SK-N-SH treated with all-trans-retinoic acid at 6 μM for 48 hours (cell line): ENCODE measurements at regions not wholly inside any gene's neighbourhood (a gene's known extent, or its start where the extent isn't known, plus 50 kb on each side); places are given as distances from the start of the nearest gene placed in this dataset.

Experiments used
- ATAC-seq: fragments of 200-7000 bp; cut with Tn5 transposase; 3 replicates; pipeline ENCODE4 v1.9.1; 2020; ENCODE audit warnings: mild to moderate bottlenecking, moderate library complexity
- ARNTL ChIP-seq: fragments of 450-650 bp; formaldehyde crosslinking; IDR thresholded peaks from 2 replicates; pipeline ENCODE4 v1.5.0; 2020; ENCODE audit warnings: low read depth, mild to moderate bottlenecking, moderate library complexity, borderline replicate concordance
- BACH2 ChIP-seq: fragments of 250-450 bp; sonication (Bioruptor Pico); IDR thresholded peaks from 2 replicates; pipeline ENCODE4 v1.9.0; 2021; ENCODE audit warnings: mild to moderate bottlenecking, borderline replicate concordance
- ESRRG ChIP-seq: fragments of 250-450 bp; sonication (Bioruptor Pico); IDR thresholded peaks from 2 replicates; pipeline ENCODE4 v1.6.1; 2021; ENCODE audit warnings: mild to moderate bottlenecking
- GLIS3 ChIP-seq: fragments of 250-450 bp; sonication (Bioruptor Pico); IDR thresholded peaks from 2 replicates; pipeline ENCODE4 v1.5.0; 2020; ENCODE audit warnings: mild to moderate bottlenecking, moderate library complexity
- OSR1 ChIP-seq: fragments of 250-450 bp; sonication (Bioruptor Pico); IDR thresholded peaks from 2 replicates; pipeline ENCODE4 v1.8.0; 2022; ENCODE audit warnings: moderate library complexity, mild to moderate bottlenecking, inconsistent platforms
- PPARA ChIP-seq: fragments of 250-450 bp; sonication (Bioruptor Pico); IDR thresholded peaks from 2 replicates; pipeline ENCODE4 v1.5.0; 2020; ENCODE audit warnings: mild to moderate bottlenecking, borderline replicate concordance
- RARB ChIP-seq: fragments of 250-450 bp; sonication (Bioruptor Pico); IDR thresholded peaks from 2 replicates; pipeline ENCODE4 v1.8.0; 2021; ENCODE audit warnings: mild to moderate bottlenecking, moderate library complexity
- SNAI2 ChIP-seq: fragments of 250-450 bp; sonication (Bioruptor Pico); IDR thresholded peaks from 2 replicates; pipeline ENCODE4 v1.5.0; 2020; ENCODE audit warnings: mild to moderate bottlenecking, moderate library complexity
- TCF4 ChIP-seq: fragments of 250-450 bp; sonication (Bioruptor Pico); IDR thresholded peaks from 2 replicates; pipeline ENCODE4 v1.8.0; 2021; ENCODE audit warnings: mild to moderate bottlenecking, moderate library complexity, borderline replicate concordance
- TOX ChIP-seq: fragments of 250-450 bp; sonication (Bioruptor Pico); IDR thresholded peaks from 2 replicates; pipeline ENCODE4 v1.8.0; 2021; ENCODE audit warnings: mild to moderate bottlenecking, moderate library complexity, borderline replicate concordance
- ZC3H10 ChIP-seq: fragments of 250-450 bp; sonication (Bioruptor Pico); IDR thresholded peaks from 2 replicates; pipeline ENCODE4 v1.5.1; 2021; ENCODE audit warnings: mild to moderate bottlenecking, moderate library complexity
- ZFP3 ChIP-seq: fragments of 250-450 bp; sonication (Bioruptor Pico); IDR thresholded peaks from 2 replicates; pipeline ENCODE4 v1.5.0; 2020; ENCODE audit warnings: mild to moderate bottlenecking, moderate library complexity
- ZFP30 ChIP-seq: fragments of 450-650 bp; formaldehyde crosslinking; IDR thresholded peaks from 2 replicates; pipeline ENCODE4 v1.5.0; 2022; ENCODE audit warnings: mild to moderate bottlenecking, moderate library complexity
- ZNF565 ChIP-seq: fragments of 450-650 bp; formaldehyde crosslinking; conservative IDR thresholded peaks from 2 replicates; pipeline ENCODE4 v1.5.0; 2020; ENCODE audit warnings: low read depth, mild to moderate bottlenecking, moderate library complexity
- ZNF70 ChIP-seq: fragments of 450-650 bp; formaldehyde crosslinking; IDR thresholded peaks from 2 replicates; pipeline ENCODE4 v1.5.0; 2020; ENCODE audit warnings: mild to moderate bottlenecking, moderate library complexity
- ZNF8 ChIP-seq: fragments of 450-650 bp; formaldehyde crosslinking; IDR thresholded peaks from 2 replicates; pipeline ENCODE4 v1.5.0; 2020; ENCODE audit warnings: mild to moderate bottlenecking, moderate library complexity
- TF ChIP-seq, protein P1 (sequence below): fragments of 250-450 bp; sonication (Bioruptor Pico); IDR thresholded peaks from 2 replicates; pipeline ENCODE4 v1.5.1; 2020; ENCODE audit warnings: low read depth, mild to moderate bottlenecking, moderate library complexity
- TF ChIP-seq, protein P2 (sequence below): fragments of 250-450 bp; sonication (Bioruptor Pico); IDR thresholded peaks from 2 replicates; pipeline ENCODE4 v1.5.0; 2020; ENCODE audit warnings: mild to moderate bottlenecking, moderate library complexity
- TF ChIP-seq, protein P3 (sequence below): fragments of 250-450 bp; sonication (Bioruptor Pico); IDR thresholded peaks from 2 replicates; pipeline ENCODE4 v1.8.0; 2020; ENCODE audit warnings: mild to moderate bottlenecking, moderate library complexity, borderline replicate concordance
- TF ChIP-seq, protein P4 (sequence below): fragments of 250-450 bp; sonication (Bioruptor Pico); IDR thresholded peaks from 2 replicates; pipeline ENCODE4 v1.5.1; 2021; ENCODE audit warnings: mild to moderate bottlenecking, moderate library complexity
- TF ChIP-seq, protein P5 (sequence below): fragments of 250-450 bp; sonication (Bioruptor Pico); IDR thresholded peaks from 2 replicates; pipeline ENCODE4 v1.8.0; 2021; ENCODE audit warnings: low read depth, mild to moderate bottlenecking, moderate library complexity, borderline replicate concordance

DNA sequence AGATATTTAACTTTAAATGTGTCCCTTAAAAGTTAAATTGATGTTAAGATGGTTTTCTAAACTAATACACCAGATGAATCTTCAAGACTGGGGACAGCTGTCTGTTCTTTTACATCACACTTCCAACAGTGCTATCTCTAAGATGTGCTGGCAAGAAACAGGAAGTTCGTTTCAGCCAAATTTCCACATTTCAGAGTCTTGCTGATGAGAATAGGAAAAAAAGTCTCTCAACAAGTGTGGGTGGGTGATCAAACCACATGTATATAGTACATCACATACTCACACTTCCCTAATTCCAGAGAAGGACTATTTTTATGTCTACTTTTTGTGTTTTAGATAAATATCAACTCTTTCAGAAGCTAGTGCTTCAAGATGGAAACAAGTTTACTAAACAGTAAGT, 1712.8 kb upstream of the TMEFF2 start:
- no peak for TF ChIP-seq ZNF8 (CRISPR knock-in tag)
- TF ChIP-seq RARB (CRISPR knock-in tag): no peak
- TF ChIP-seq, protein P1, sequence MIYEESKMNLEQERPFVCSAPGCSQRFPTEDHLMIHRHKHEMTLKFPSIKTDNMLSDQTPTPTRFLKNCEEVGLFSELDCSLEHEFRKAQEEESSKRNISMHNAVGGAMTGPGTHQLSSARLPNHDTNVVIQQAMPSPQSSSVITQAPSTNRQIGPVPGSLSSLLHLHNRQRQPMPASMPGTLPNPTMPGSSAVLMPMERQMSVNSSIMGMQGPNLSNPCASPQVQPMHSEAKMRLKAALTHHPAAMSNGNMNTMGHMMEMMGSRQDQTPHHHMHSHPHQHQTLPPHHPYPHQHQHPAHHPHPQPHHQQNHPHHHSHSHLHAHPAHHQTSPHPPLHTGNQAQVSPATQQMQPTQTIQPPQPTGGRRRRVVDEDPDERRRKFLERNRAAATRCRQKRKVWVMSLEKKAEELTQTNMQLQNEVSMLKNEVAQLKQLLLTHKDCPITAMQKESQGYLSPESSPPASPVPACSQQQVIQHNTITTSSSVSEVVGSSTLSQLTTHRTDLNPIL (CRISPR knock-in tag): no peak
- TF ChIP-seq BACH2 (CRISPR knock-in tag): no peak
- no peak for TF ChIP-seq PPARA (CRISPR knock-in tag)
- TF ChIP-seq ESRRG (CRISPR knock-in tag): no peak
- no peak for TF ChIP-seq TCF4
- no peak for TF ChIP-seq ZNF565
- TF ChIP-seq ZFP3 (CRISPR knock-in tag): no peak
- TF ChIP-seq, protein P2, sequence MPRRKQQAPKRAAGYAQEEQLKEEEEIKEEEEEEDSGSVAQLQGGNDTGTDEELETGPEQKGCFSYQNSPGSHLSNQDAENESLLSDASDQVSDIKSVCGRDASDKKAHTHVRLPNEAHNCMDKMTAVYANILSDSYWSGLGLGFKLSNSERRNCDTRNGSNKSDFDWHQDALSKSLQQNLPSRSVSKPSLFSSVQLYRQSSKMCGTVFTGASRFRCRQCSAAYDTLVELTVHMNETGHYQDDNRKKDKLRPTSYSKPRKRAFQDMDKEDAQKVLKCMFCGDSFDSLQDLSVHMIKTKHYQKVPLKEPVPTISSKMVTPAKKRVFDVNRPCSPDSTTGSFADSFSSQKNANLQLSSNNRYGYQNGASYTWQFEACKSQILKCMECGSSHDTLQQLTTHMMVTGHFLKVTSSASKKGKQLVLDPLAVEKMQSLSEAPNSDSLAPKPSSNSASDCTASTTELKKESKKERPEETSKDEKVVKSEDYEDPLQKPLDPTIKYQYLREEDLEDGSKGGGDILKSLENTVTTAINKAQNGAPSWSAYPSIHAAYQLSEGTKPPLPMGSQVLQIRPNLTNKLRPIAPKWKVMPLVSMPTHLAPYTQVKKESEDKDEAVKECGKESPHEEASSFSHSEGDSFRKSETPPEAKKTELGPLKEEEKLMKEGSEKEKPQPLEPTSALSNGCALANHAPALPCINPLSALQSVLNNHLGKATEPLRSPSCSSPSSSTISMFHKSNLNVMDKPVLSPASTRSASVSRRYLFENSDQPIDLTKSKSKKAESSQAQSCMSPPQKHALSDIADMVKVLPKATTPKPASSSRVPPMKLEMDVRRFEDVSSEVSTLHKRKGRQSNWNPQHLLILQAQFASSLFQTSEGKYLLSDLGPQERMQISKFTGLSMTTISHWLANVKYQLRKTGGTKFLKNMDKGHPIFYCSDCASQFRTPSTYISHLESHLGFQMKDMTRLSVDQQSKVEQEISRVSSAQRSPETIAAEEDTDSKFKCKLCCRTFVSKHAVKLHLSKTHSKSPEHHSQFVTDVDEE (CRISPR knock-in tag): no peak
- TF ChIP-seq, protein P3, sequence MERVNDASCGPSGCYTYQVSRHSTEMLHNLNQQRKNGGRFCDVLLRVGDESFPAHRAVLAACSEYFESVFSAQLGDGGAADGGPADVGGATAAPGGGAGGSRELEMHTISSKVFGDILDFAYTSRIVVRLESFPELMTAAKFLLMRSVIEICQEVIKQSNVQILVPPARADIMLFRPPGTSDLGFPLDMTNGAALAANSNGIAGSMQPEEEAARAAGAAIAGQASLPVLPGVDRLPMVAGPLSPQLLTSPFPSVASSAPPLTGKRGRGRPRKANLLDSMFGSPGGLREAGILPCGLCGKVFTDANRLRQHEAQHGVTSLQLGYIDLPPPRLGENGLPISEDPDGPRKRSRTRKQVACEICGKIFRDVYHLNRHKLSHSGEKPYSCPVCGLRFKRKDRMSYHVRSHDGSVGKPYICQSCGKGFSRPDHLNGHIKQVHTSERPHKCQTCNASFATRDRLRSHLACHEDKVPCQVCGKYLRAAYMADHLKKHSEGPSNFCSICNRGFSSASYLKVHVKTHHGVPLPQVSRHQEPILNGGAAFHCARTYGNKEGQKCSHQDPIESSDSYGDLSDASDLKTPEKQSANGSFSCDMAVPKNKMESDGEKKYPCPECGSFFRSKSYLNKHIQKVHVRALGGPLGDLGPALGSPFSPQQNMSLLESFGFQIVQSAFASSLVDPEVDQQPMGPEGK: no peak
- no peak for TF ChIP-seq TOX
- no peak for TF ChIP-seq SNAI2
- TF ChIP-seq ZNF70 (CRISPR knock-in tag): no peak
- TF ChIP-seq ZFP30: no peak
- TF ChIP-seq, protein P4, sequence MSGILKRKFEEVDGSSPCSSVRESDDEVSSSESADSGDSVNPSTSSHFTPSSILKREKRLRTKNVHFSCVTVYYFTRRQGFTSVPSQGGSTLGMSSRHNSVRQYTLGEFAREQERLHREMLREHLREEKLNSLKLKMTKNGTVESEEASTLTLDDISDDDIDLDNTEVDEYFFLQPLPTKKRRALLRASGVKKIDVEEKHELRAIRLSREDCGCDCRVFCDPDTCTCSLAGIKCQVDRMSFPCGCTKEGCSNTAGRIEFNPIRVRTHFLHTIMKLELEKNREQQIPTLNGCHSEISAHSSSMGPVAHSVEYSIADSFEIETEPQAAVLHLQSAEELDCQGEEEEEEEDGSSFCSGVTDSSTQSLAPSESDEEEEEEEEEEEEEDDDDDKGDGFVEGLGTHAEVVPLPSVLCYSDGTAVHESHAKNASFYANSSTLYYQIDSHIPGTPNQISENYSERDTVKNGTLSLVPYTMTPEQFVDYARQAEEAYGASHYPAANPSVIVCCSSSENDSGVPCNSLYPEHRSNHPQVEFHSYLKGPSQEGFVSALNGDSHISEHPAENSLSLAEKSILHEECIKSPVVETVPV (CRISPR knock-in tag): no peak
- TF ChIP-seq ARNTL (CRISPR knock-in tag): no peak
- TF ChIP-seq GLIS3: no peak
- TF ChIP-seq ZC3H10 (CRISPR knock-in tag): no peak
- TF ChIP-seq, protein P5, sequence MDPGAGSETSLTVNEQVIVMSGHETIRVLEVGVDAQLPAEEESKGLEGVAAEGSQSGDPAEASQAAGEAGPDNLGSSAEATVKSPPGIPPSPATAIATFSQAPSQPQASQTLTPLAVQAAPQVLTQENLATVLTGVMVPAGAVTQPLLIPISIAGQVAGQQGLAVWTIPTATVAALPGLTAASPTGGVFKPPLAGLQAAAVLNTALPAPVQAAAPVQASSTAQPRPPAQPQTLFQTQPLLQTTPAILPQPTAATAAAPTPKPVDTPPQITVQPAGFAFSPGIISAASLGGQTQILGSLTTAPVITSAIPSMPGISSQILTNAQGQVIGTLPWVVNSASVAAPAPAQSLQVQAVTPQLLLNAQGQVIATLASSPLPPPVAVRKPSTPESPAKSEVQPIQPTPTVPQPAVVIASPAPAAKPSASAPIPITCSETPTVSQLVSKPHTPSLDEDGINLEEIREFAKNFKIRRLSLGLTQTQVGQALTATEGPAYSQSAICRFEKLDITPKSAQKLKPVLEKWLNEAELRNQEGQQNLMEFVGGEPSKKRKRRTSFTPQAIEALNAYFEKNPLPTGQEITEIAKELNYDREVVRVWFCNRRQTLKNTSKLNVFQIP: no peak
- TF ChIP-seq, all 23 proteins: peak for 0
- ATAC-seq: no peak

DNA sequence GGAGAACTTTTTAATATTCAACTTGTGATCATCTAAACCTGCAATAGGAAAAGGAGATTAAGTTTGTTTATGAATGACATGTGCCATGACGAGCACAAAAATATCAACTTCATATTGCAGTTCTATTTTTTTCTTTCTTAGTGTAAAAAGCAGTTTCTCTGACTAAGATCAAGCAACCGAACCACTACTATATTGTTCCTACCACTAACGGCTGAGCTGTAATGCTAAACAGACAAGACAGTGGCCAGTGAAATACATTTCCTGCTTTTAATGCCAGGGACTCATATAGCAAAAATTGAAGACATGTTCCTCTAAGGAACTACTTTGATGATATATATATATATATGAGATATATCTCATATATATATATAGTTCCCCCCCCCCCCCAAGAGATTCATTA, 1705.6 kb upstream of the TMEFF2 start:
- no peak for TF ChIP-seq ZFP30
- no peak for ATAC-seq

DNA sequence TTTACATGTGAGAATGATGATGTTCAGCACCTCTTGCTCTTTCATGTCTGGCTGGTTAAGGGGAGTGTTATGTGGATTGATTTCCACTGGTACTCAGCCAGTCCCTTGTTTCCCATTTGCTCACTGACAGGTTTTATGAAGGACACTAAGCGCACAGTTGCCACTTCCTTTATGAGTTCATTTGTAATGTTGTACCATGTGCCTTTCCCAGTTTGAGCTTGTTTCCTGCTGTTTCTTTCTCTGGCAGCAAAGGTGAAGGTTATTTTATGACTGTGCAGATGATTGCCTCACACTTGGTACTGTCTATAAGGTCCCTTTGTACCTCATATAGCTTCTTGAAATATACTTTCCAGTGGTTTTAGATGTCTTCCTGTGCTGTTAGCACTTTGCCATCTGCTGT, 1700.5 kb upstream of the TMEFF2 start:
- no peak for ATAC-seq
- TF ChIP-seq OSR1 (CRISPR knock-in tag) (no peak), ESRRG (CRISPR knock-in tag) (no peak), ZNF8 (CRISPR knock-in tag) (no peak), TCF4 (no peak)
- TF ChIP-seq, protein P1 (CRISPR knock-in tag): no peak
- TF ChIP-seq, all 23 proteins: peak for 0
